ENCODE measurements at regions not wholly inside any gene's neighbourhood (a gene's known extent, or its start where the extent isn't known, plus 50 kb on each side); places are given as distances from the start of the nearest gene placed in this dataset.

DNA sequence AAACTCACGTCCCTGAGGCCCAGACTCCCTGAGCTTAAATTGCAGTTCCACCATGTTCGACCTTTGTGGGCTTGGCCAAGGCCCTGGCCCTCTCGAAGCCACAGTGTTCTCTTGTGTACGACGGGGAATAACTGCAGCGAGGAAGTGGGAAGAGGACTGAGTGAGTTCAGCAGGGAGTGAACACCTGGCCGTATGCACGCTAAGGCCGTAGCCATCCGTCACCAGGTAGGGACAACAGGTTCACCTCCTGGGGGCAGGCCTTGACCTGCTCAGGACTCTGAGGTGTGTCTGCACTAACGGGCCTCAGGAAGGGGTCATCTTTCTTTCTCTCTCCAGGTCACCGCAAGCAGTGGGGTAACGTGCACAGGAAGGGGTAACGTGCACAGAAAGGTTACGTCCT lies 67.2 kb upstream of the CTBP2 start:
- no peak for TF ChIP-seq EZH2 (IDR thresholded peaks at IDR 0.05)
- TF ChIP-seq, protein P1, sequence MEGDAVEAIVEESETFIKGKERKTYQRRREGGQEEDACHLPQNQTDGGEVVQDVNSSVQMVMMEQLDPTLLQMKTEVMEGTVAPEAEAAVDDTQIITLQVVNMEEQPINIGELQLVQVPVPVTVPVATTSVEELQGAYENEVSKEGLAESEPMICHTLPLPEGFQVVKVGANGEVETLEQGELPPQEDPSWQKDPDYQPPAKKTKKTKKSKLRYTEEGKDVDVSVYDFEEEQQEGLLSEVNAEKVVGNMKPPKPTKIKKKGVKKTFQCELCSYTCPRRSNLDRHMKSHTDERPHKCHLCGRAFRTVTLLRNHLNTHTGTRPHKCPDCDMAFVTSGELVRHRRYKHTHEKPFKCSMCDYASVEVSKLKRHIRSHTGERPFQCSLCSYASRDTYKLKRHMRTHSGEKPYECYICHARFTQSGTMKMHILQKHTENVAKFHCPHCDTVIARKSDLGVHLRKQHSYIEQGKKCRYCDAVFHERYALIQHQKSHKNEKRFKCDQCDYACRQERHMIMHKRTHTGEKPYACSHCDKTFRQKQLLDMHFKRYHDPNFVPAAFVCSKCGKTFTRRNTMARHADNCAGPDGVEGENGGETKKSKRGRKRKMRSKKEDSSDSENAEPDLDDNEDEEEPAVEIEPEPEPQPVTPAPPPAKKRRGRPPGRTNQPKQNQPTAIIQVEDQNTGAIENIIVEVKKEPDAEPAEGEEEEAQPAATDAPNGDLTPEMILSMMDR (IDR thresholded peaks at IDR 0.05), result no peak
- TF ChIP-seq EZH2phosphoT487 (IDR thresholded peaks at IDR 0.05), result no peak
- H3K36me3 ChIP-seq, result no peaks in the 10 kb centered on the region
- Mint-ChIP-seq H3K27me3 (ENCODE audit: insufficient read depth, low read depth) (peaks cover 6% of the 10 kb centered on the region), H3K27ac (no peak overlapping the region), H3K9me3 (no peaks in the 10 kb centered on the region), H3K36me3 (no peaks in the 10 kb centered on the region), H3K4me3 (peak overlapping the region; percentile 31), H3K4me1 (peaks cover 32% of the 10 kb centered on the region)
- H3K79me2 ChIP-seq (ENCODE audit: low read depth), result no peaks in the 10 kb centered on the region
- H4K20me1 ChIP-seq (ENCODE audit: low read depth), result no peaks in the 10 kb centered on the region
- no peaks in the 10 kb centered on the region for H3K9me3 ChIP-seq (ENCODE audit: low read depth)
- H2AFZ ChIP-seq (replicated peaks), result no peak overlapping the region
- no peaks in the 10 kb centered on the region for H3K4me1 ChIP-seq
- H3K9ac ChIP-seq, result no peak overlapping the region
- H3K27ac ChIP-seq, result no peak overlapping the region
- H3K27me3 ChIP-seq, result no peaks in the 10 kb centered on the region
- H3K4me3 ChIP-seq, result no peak overlapping the region
- no peak for DNase-seq (ENCODE audit: low spot score)
- no peak overlapping the region for H3K4me2 ChIP-seq
- H3F3A ChIP-seq (ENCODE audit: low read depth), result no peaks in the 10 kb centered on the region

DNA sequence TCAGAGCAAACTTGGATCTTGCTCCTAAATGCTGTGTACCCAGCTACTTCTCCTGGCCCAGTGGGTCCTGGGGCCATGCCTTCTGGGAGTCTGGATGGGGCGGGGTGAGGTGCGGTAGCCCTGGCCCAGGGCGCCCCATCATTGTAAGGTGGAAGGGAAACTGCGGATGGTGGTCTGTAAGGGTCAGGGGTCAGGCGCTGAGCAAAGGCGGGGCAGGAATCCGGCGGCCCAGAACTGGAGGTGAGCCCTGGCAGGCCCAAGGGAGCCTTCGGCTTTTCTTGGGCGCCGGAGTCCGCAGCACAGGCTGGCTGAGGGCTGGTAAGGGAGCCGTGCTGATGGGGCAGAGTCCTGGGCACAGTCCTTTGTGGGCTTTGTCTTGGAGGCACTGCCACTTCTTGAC lies 66.5 kb upstream of the CTBP2 start:
- Mint-ChIP-seq H3K27ac (peak overlapping the region; percentile 57), H3K36me3 (no peaks in the 10 kb centered on the region), H3K4me3 (no peak overlapping the region)

GRCh38 chr10:125226005-125226404 lies 65.6 kb upstream of the CTBP2 start:
- Histone ChIP-seq H4K20me1 (ENCODE audit: low read depth) (no peaks in the 10 kb centered on the region), H3K9me3 (ENCODE audit: low read depth) (no peaks in the 10 kb centered on the region), H3K4me2 (no peak overlapping the region), H3K4me1 (no peaks in the 10 kb centered on the region), H3K9ac (no peak overlapping the region), H3K79me2 (ENCODE audit: low read depth) (no peaks in the 10 kb centered on the region), H3K27me3 (no peaks in the 10 kb centered on the region), H3K4me3 (no peak overlapping the region), H2AFZ (replicated peaks) (no peak overlapping the region), H3K27ac (no peak overlapping the region), H3F3A (ENCODE audit: low read depth) (no peaks in the 10 kb centered on the region), H3K36me3 (no peaks in the 10 kb centered on the region)
- no peak for DNase-seq (ENCODE audit: low spot score)
- Mint-ChIP-seq H3K9me3 (no peaks in the 10 kb centered on the region), H3K4me3 (no peak overlapping the region), H3K4me1 (peaks cover 22% of the 10 kb centered on the region), H3K27me3 (ENCODE audit: insufficient read depth, low read depth) (peaks cover 6% of the 10 kb centered on the region), H3K27ac (no peak overlapping the region), H3K36me3 (no peaks in the 10 kb centered on the region)
- TF ChIP-seq EZH2phosphoT487 (IDR thresholded peaks at IDR 0.05) (no peak), EZH2 (IDR thresholded peaks at IDR 0.05) (no peak)
- TF ChIP-seq, protein P1 (IDR thresholded peaks at IDR 0.05), result no peak

More for the DNA sequence above, 66.5 kb upstream of the CTBP2 start:
- DNase-seq (ENCODE audit: low spot score), result no peak
- no peaks in the 10 kb centered on the region for H3K9me3 ChIP-seq (ENCODE audit: low read depth)
- H3K27me3 ChIP-seq, result no peaks in the 10 kb centered on the region
- no peaks in the 10 kb centered on the region for H3K4me1 ChIP-seq
- Mint-ChIP-seq H3K9me3 (no peaks in the 10 kb centered on the region), H3K4me1 (peaks cover 28% of the 10 kb centered on the region), H3K27me3 (ENCODE audit: insufficient read depth, low read depth) (peaks cover 6% of the 10 kb centered on the region)
- H4K20me1 ChIP-seq (ENCODE audit: low read depth), result no peaks in the 10 kb centered on the region
- TF ChIP-seq, protein P1 (IDR thresholded peaks at IDR 0.05), result no peak
- TF ChIP-seq EZH2phosphoT487 (IDR thresholded peaks at IDR 0.05) (no peak), EZH2 (IDR thresholded peaks at IDR 0.05) (no peak)
- H3K4me3 ChIP-seq, result no peak overlapping the region
- no peak overlapping the region for H3K27ac ChIP-seq
- H2AFZ ChIP-seq (replicated peaks), result no peak overlapping the region
- H3K9ac ChIP-seq, result no peak overlapping the region
- H3K79me2 ChIP-seq (ENCODE audit: low read depth), result no peaks in the 10 kb centered on the region
- H3K36me3 ChIP-seq, result no peaks in the 10 kb centered on the region
- no peaks in the 10 kb centered on the region for H3F3A ChIP-seq (ENCODE audit: low read depth)
- H3K4me2 ChIP-seq, result no peak overlapping the region

Measured in neural progenitor cell (in vitro differentiated cells).